Chondrocyte (in vitro differentiated cells): ENCODE measurements at regions not wholly inside any gene's neighbourhood (a gene's known extent, or its start where the extent isn't known, plus 50 kb on each side); places are given as distances from the start of the nearest gene placed in this dataset.

ENCODE experiments used
- DNase-seq: peaks from one replicate; pipeline ENCODE4 v3.0.0; 2021; ENCODE audit warnings: mixed read lengths, low spot score
- H3K27ac Mint-ChIP-seq: one replicate; pipeline ENCODE4 v1.8.0; 2021; ENCODE audit warnings: mild to moderate bottlenecking, moderate library complexity, mixed read lengths; ENCODE audit not compliant: unreplicated experiment
- H3K27me3 Mint-ChIP-seq: 2 replicates; pipeline ENCODE4 v1.8.0; 2021; ENCODE audit warnings: low read depth, mixed read lengths
- H3K36me3 Mint-ChIP-seq: 2 replicates; pipeline ENCODE4 v1.8.0; 2021; ENCODE audit warnings: low read depth, mixed read lengths
- H3K4me1 Mint-ChIP-seq: 2 replicates; pipeline ENCODE4 v1.8.0; 2021; ENCODE audit warnings: low read depth, mild to moderate bottlenecking, mixed read lengths
- H3K4me3 Mint-ChIP-seq: one replicate; pipeline ENCODE4 v1.8.0; 2021; ENCODE audit warnings: mild to moderate bottlenecking, moderate library complexity, mixed read lengths; ENCODE audit not compliant: unreplicated experiment
- H3K9me3 Mint-ChIP-seq: 2 replicates; pipeline ENCODE4 v1.8.0; 2021; ENCODE audit warnings: low read depth, mixed read lengths
- CTCF ChIP-seq: fragments of 200-600 bp; sonication (generic); IDR thresholded peaks from 2 replicates; pipeline ENCODE4 v1.5.0; 2021; ENCODE audit warnings: antibody characterized with exemption, mild to moderate bottlenecking, moderate library complexity

DNA sequence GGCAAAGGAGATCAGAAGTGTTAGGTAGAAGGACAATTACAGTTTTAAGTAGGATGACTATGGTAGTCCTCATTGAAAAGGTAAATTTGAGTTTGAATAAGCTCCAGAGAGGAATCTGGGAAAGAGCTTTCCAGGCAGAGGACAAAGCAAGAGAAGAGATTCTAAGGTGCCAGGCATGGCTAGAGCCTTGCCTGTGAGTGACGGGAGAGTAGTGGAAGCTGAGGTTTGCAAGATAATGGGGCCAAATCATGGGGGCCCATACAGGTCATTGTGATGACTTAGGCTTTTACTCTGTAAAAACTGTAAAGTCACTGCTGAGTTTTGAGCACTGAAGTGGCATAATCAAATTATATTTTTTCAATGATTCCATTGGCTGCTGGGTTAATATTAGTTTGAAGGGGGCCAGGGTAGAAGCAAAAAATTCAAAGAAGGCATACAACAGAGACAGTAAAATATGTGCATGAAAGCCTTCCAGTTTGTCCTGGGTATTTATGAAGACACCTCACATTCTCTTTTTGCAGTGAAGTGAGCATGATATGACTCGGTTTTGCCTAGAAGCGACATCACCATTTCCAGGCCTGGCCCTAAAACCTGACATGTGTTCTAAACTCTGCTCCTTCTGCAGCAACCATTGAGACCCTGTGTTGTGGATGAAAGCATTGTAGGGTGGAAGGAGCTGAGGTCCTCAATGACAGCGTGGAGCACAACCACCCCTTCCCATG lies 279.8 kb upstream of the TNC start:
- Mint-ChIP-seq H3K9me3 (no peaks in the 10 kb centered on the region), H3K4me1 (peaks cover 31% of the 10 kb centered on the region), H3K4me3 (no peak overlapping the region), H3K27me3 (no peaks in the 10 kb centered on the region), H3K27ac (no peak overlapping the region), H3K36me3 (no peaks in the 10 kb centered on the region)
- no peak for DNase-seq
- no peak for TF ChIP-seq CTCF

GRCh38 chr9:115398313-115398650 lies 280.3 kb upstream of the TNC start:
- Mint-ChIP-seq H3K4me1 (peaks cover 31% of the 10 kb centered on the region), H3K9me3 (no peaks in the 10 kb centered on the region), H3K4me3 (no peak overlapping the region), H3K27ac (no peak overlapping the region), H3K27me3 (no peaks in the 10 kb centered on the region), H3K36me3 (no peaks in the 10 kb centered on the region)
- no peak for TF ChIP-seq CTCF
- DNase-seq = no peak

GRCh38 chr9:115398996-115399395 lies 281.0 kb upstream of the TNC start:
- no peak for DNase-seq
- no peak overlapping the region for H3K27ac Mint-ChIP-seq
- no peaks in the 10 kb centered on the region for H3K36me3 Mint-ChIP-seq
- TF ChIP-seq CTCF = no peak
- H3K27me3 Mint-ChIP-seq = no peaks in the 10 kb centered on the region
- H3K4me3 Mint-ChIP-seq = no peak overlapping the region
- no peaks in the 10 kb centered on the region for H3K9me3 Mint-ChIP-seq
- peaks cover 32% of the 10 kb centered on the region for H3K4me1 Mint-ChIP-seq

GRCh38 chr9:115400796-115401195 lies 282.8 kb upstream of the TNC start:
- no peak overlapping the region for H3K4me3 Mint-ChIP-seq
- H3K36me3 Mint-ChIP-seq = no peaks in the 10 kb centered on the region
- H3K27me3 Mint-ChIP-seq = no peaks in the 10 kb centered on the region
- no peak for DNase-seq
- peaks cover 38% of the 10 kb centered on the region for H3K4me1 Mint-ChIP-seq
- no peak for TF ChIP-seq CTCF
- H3K9me3 Mint-ChIP-seq = no peaks in the 10 kb centered on the region
- peak overlapping the region; percentile 32 for H3K27ac Mint-ChIP-seq

DNA sequence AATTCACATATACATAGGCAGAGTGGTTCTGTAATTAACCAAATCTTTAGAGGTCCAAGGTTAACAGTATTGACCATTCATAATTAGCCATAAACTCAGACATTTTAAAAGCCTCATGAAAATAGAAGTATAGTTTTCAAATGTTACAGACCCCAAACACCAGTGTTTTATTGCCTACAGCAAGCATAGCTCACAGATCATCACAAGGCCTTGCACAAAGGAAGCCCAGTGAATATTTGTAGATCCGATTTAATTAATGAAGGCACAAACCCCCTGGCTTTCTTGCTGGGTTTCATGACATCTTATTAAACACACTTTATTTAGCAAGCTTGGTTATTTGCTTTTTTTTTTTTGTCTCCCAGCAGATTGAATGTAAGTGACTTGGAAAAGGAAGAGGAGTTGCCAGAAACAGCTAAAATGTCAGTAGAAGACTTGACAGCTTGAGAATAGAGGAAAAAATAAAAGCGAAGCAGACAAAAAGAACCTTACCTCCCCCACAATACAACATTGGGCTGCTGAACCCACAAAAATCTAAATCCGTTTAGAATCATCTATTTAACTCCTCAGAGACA lies 283.9 kb upstream of the TNC start:
- Mint-ChIP-seq H3K9me3 (no peaks in the 10 kb centered on the region), H3K36me3 (no peaks in the 10 kb centered on the region), H3K27ac (no peak overlapping the region), H3K4me1 (peaks cover 37% of the 10 kb centered on the region), H3K4me3 (no peak overlapping the region), H3K27me3 (no peaks in the 10 kb centered on the region)
- no peak for TF ChIP-seq CTCF
- no peak for DNase-seq
